Fibroblast of peridontal ligament (primary cell): ENCODE measurements at regions not wholly inside any gene's neighbourhood (a gene's known extent, or its start where the extent isn't known, plus 50 kb on each side); places are given as distances from the start of the nearest gene placed in this dataset.

ENCODE experiments used
- DNase-seq: peaks from one replicate; pipeline ENCODE4 v3.0.0-alpha.2; 2010; ENCODE audit errors: extremely low read depth

GRCh38 chr5:167804512-167805220 is 486.8 kb upstream of the WWC1 start:
- no peak for DNase-seq

- DNase-seq = no peak
These were observed 480.9 kb upstream of the WWC1 start for GRCh38 chr5:167810573-167810972.

DNA sequence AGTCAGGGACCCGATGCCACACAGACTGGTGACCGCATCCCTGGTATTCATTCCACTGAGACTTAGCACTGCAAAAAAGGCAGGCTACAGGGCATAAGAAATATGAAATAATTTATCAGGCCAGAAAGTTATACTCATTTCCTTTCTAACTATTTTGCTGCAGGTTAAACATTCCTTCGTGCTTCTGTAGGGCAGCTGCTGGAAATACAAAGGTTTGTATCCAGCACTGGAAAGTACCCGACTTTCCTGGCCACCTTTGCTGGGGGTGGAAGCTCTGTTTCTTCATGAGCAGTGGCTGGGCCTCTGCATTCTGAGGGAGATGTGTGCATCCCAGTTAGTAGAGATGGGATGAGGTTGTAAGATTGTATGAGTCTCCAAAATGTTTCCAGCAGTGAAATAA is 478.6 kb upstream of the WWC1 start:
- DNase-seq = no peak

GRCh38 chr5:167813389-167813788 is 478.1 kb upstream of the WWC1 start:
- no peak for DNase-seq

GRCh38 chr5:167814040-167814439 is 477.4 kb upstream of the WWC1 start:
- no peak for DNase-seq

GRCh38 chr5:167814828-167815227 is 476.6 kb upstream of the WWC1 start:
- peak; percentile 96 for DNase-seq

DNA sequence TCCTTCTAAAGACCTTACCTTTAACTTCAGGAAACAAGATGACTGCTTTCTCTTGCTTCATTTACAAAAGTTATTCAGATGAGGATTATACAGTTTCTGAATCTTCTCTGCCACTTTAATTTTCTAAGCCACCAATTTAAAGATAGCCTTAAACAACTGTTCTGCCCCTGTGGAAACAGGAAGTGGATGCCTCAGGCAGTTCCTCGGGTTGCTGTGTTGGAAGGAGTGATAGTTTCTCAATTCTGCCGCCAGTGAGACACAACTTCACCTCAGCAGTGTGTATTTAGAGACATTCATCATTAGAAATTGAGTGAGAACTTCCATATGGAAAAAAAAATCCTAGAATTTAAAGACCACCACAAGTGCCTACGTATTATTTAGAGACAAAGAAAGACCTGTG is 475.1 kb upstream of the WWC1 start:
- peak; percentile 13 for DNase-seq

- no peak for DNase-seq
These were observed 474.6 kb upstream of the WWC1 start for GRCh38 chr5:167816864-167817263.

GRCh38 chr5:167819406-167819805 is 472.0 kb upstream of the WWC1 start:
- DNase-seq = no peak

DNA sequence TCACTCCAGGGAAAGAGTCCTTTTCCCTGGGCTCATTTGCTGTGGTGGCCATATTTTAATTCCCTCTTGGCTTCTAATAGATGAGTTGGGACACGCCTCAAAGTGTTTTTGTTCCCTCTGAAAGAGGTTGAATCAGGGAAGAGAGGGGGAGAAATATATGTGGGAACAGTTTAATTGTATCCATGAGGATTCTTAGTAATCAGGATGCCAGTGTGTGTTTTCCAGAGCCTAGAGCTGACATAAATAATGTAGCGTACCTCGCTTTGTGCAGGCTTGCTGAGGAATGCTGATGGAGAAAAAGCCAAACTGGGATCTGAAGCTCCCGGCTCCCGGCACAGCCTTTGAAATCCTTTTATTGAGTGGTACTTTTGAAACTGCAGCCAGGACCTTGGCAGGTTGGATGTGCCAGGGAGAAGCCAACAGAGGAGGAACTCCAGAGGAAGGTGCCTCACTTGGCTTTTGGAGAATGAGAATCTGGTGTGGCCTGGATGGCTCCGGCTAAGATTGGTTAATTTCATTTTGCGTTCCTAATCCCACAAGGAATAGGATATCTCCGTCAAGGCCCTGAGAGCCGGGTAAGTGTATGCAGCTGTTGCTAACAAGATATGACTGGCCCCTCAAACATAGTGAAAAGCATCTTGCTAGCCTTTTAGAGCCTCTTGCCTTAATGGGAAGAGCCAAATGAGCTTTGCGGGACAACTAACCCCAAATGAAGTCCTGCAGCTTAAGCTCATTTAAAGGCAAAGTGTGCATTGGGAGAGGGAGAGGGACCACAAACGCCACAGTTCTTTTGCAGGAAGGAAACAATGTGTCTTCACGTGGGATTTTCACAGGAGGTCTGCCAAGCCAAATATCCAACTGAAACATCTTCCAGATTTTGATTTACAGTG is 471.1 kb upstream of the WWC1 start:
- DNase-seq = peak; percentile 52

DNA sequence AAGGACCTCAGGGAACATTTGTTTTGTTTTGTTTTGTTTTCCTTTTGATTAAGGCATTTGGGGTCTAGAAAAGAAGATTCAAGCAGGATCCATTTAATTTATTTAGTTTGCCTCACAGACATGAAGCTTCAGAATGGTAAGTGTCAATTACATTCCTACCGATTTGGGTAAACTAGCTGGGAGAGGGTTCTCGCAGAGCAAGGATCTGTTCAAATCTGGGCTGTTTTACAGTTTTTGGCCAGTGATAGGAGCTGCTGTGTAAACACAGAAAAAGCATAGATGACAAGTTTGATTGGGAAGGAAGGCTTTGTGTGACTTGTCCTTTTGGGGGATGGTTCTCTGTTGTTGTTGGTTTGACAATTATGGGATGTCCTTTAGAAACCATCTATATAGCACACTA is 470.3 kb upstream of the WWC1 start:
- peak; percentile 36 for DNase-seq

GRCh38 chr5:167821669-167822068 is 469.8 kb upstream of the WWC1 start:
- DNase-seq = no peak

DNA sequence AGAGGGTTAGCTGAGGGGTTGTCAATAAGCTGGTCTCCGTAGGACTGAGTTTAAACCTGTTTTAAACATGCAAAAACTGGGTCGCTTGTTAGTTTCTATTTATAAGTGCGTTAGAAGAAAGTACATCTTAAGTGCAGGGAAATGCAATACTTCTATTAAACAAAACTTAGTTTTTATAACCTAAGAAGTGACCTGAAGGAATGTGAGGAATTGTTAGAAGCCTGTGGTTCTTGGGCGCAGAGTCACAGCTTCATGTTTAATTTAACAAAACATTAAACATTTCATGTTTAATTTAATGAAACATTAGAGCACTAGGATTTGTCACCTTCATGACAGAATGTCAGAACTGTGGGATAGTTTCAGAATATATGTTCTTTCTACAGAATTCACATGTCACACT is 469.2 kb upstream of the WWC1 start:
- DNase-seq = no peak

- DNase-seq = no peak
These were observed 468.0 kb upstream of the WWC1 start for GRCh38 chr5:167823405-167823804.

DNA sequence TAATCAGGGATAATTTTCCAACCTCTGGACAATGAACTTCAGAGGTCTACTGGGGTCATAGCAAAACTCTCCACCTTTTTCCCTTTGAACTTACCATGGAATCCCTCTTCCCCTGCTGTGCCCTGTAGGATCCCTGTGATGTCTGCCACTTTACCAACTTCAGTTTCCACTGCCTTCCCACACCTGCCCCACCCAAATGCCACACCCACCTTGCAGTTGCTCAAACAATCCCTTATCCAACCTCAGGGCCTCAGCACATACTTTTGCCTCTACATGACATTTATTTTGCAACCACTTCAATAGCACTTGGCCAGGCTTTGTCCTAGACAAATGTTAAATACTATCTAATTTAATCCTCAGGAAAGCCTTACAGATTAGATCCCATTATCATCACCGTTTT is 463.7 kb upstream of the WWC1 start:
- DNase-seq = no peak

GRCh38 chr5:167831754-167832504 is 459.5 kb upstream of the WWC1 start:
- DNase-seq = no peak

DNA sequence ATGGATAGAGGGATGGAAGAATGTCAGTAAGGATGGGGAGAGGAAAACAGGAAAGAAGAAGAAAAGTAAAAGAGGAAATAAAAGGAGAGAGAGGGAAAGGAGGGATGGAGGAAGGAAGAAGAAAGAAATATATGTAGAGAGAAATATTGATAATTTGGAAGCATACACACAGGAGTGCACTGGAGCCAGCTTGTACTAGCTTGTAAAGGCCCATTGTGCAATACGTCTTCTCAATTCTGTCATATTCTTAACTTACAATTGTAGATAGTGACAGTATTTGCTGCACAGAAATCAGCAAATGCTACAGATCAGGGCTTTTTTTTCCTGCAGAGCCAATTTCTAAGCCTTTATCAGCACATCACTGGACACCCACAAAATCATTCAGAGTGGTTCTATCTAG is 458.8 kb upstream of the WWC1 start:
- DNase-seq = no peak

- DNase-seq = no peak
These were observed 458.0 kb upstream of the WWC1 start for GRCh38 chr5:167833456-167833855.

DNA sequence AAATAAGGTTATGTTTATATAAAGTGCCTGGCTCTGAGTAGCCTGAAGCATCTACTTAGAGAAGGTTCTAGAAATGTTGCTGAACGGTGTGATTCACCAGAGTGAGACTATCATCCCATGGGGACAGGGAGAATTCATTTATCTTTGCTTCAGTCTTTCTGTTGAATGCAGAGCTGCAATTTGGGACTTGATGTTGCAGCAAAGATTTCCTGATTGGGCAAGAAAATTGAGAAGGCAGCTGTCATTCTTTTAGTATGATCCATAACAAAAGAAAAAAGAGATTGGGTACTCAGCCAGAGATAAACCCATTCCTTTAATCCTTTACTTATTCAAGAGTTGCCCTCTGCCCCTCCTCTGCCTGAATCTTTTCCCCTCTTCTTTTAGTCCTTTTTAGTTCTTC is 456.3 kb upstream of the WWC1 start:
- DNase-seq = peak; percentile 30

DNA sequence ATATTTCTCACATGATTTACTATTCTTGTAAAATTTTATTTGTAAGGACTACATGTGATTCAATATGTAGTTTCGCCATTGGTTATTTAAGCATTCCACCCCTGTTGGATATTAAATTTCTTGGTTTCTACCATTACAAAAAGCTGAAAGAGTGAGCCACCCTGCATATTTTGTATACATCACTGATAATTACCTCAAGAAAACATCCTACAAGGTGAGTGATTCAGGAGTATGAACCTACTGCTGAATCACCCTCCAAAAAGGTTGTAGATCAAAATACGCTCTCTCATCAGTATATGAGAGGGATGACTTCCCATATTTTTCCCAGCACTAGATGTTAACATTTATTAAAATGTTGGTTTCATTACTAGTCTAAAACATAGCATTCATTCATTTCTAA is 454.3 kb upstream of the WWC1 start:
- DNase-seq = no peak

- DNase-seq = no peak
These were observed 452.4 kb upstream of the WWC1 start for GRCh38 chr5:167839065-167839464.

GRCh38 chr5:167840527-167841130 is 450.8 kb upstream of the WWC1 start:
- DNase-seq = no peak
